ENCODE measurements at regions not wholly inside any gene's neighbourhood (a gene's known extent, or its start where the extent isn't known, plus 50 kb on each side); places are given as distances from the start of the nearest gene placed in this dataset.
A peak's percentile ranks its signal among the peaks of the same experiment; 100 is the strongest.

- H4K20me1 ChIP-seq (ENCODE audit: insufficient read depth, low read length), result no peaks in the 10 kb centered on the region
- H3K4me3 ChIP-seq (replicated peaks in 1 of 3; ENCODE audit: insufficient read depth in 1 of 3, low read depth in 2 of 3, low read length in 3 of 3), result no peak overlapping the region
- ChIA-PET CTCF (ENCODE audit: low intra/inter-chr PET ratio, low total read pairs) (no interaction called here), POLR2A (no interaction called here)
- H2AFZ ChIP-seq (ENCODE audit: low read length), result no peak overlapping the region
- in situ Hi-C loops (cut with HindIII; ENCODE audit: extremely low pct_ligation_motif_present, low pct_unique_long_range_greater_than_20kb), result no loop called here
- no peak for FAIRE-seq
- intact Hi-C loops (cut with micrococcal nuclease; ENCODE audit: unreplicated experiment), result no loop called here
- BruUV-seq (replicated peaks), result no TSS peak
- no peak for DNase-seq (ENCODE audit: low spot score)
- no peaks in the 10 kb centered on the region for H3K79me2 ChIP-seq (ENCODE audit: insufficient read depth, low read length)
- no peaks in the 10 kb centered on the region for H3K4me1 ChIP-seq (ENCODE audit: insufficient read depth, low read length)
- H3K36me3 ChIP-seq (replicated peaks in 1 of 2; ENCODE audit: control insufficient read depth in 1 of 2, insufficient read depth in 2 of 2, low read length in 2 of 2), result no peaks in the 10 kb centered on the region
- H3K27me3 ChIP-seq (ENCODE audit: control insufficient read depth in 1 of 2, insufficient read depth in 2 of 2, low read length in 2 of 2), result no peaks in the 10 kb centered on the region
- no peak for TF ChIP-seq ZNF343 (CRISPR knock-in tag; IDR thresholded peaks at IDR 0.05)
- TF ChIP-seq JDP2 (CRISPR knock-in tag; IDR thresholded peaks at IDR 0.05; ENCODE audit: borderline replicate concordance), result no peak
- peak; percentile 57 for TF ChIP-seq MAFF (IDR thresholded peaks at IDR 0.05; ENCODE audit: low read depth, low read length)
- TF ChIP-seq SOX13 (IDR thresholded peaks at IDR 0.05), result no peak
- no peak for TF ChIP-seq SOX13 (CRISPR knock-in tag; conservative IDR thresholded peaks at IDR 0.05 in 1 of 2, IDR thresholded peaks at IDR 0.05 in 1 of 2)
- peak; percentile 38 to 66; a peak in 3 of 4 replicates for TF ChIP-seq MAFK (conservative IDR thresholded peaks at IDR 0.05 in 1 of 2, IDR thresholded peaks at IDR 0.05 in 1 of 2; ENCODE audit: low read length in 2 of 2)
- no peaks in the 10 kb centered on the region for H3K9me3 ChIP-seq (ENCODE audit: low read length)
- no peak overlapping the region for H3K27ac ChIP-seq (ENCODE audit: extremely low read length, insufficient read depth, low read length)
- no peak for ATAC-seq
- H3K4me2 ChIP-seq (ENCODE audit: low read depth, low read length), result no peak overlapping the region
- H3K9ac ChIP-seq (ENCODE audit: insufficient read depth, low read depth, low read length), result no peak overlapping the region
- WGBS (ENCODE audit: low lambda C conversion rate), result 0% methylated on average over 1 of the region's 1 CpG
Observed at GRCh38 chr1:118753976-118754375, 234.2 kb downstream of the TBX15 start.

GRCh38 chr1:118751166-118751565 lies 237.0 kb downstream of the TBX15 start:
- Histone ChIP-seq H2AFZ (ENCODE audit: low read length) (no peak overlapping the region), H4K20me1 (ENCODE audit: insufficient read depth, low read length) (no peaks in the 10 kb centered on the region), H3K36me3 (replicated peaks in 1 of 2; ENCODE audit: control insufficient read depth in 1 of 2, insufficient read depth in 2 of 2, low read length in 2 of 2) (no peaks in the 10 kb centered on the region), H3K9me3 (ENCODE audit: low read length) (no peaks in the 10 kb centered on the region), H3K27me3 (ENCODE audit: control insufficient read depth in 1 of 2, insufficient read depth in 2 of 2, low read length in 2 of 2) (no peaks in the 10 kb centered on the region), H3K4me3 (replicated peaks in 1 of 3; ENCODE audit: insufficient read depth in 1 of 3, low read depth in 2 of 3, low read length in 3 of 3) (no peak overlapping the region), H3K27ac (ENCODE audit: extremely low read length, insufficient read depth, low read length) (no peak overlapping the region), H3K9ac (ENCODE audit: insufficient read depth, low read depth, low read length) (no peak overlapping the region), H3K79me2 (ENCODE audit: insufficient read depth, low read length) (no peaks in the 10 kb centered on the region), H3K4me1 (ENCODE audit: insufficient read depth, low read length) (no peaks in the 10 kb centered on the region), H3K4me2 (ENCODE audit: low read depth, low read length) (no peak overlapping the region)
- no TSS peak for BruUV-seq (replicated peaks)
- in situ Hi-C loops (cut with HindIII; ENCODE audit: extremely low pct_ligation_motif_present, low pct_unique_long_range_greater_than_20kb) (no loop called here), intact Hi-C loops (cut with micrococcal nuclease; ENCODE audit: unreplicated experiment) (no loop called here)
- ATAC-seq (no peak), DNase-seq (ENCODE audit: low spot score) (no peak), FAIRE-seq (no peak)
- CTCF ChIA-PET (ENCODE audit: low intra/inter-chr PET ratio, low total read pairs), result no interaction called here
- POLR2A ChIA-PET, result no interaction called here
- no peak for TF ChIP-seq ZNF703 (CRISPR knock-in tag; IDR thresholded peaks at IDR 0.05; ENCODE audit: borderline replicate concordance)
- TF ChIP-seq ZSCAN12 (CRISPR knock-in tag; IDR thresholded peaks at IDR 0.05), result no peak
- TF ChIP-seq FIP1L1 (IDR thresholded peaks at IDR 0.05; ENCODE audit: borderline replicate concordance, insufficient read depth, low read depth, low read length), result no peak
- no peak for TF ChIP-seq MEIS2 (CRISPR knock-in tag; IDR thresholded peaks at IDR 0.05)
- no peak for TF ChIP-seq FOXP4 (CRISPR knock-in tag; IDR thresholded peaks at IDR 0.05)
- no peak for TF ChIP-seq ELF4 (CRISPR knock-in tag; IDR thresholded peaks at IDR 0.05; ENCODE audit: borderline replicate concordance)
- TF ChIP-seq JUND (CRISPR knock-in tag; IDR thresholded peaks at IDR 0.05), result no peak
- TF ChIP-seq EEA1 (CRISPR knock-in tag; IDR thresholded peaks at IDR 0.05; ENCODE audit: borderline replicate concordance), result no peak
- TF ChIP-seq DPF2 (CRISPR knock-in tag; IDR thresholded peaks at IDR 0.05; ENCODE audit: borderline replicate concordance, low read depth), result no peak
- no peak for TF ChIP-seq ETV5 (CRISPR knock-in tag; IDR thresholded peaks at IDR 0.05; ENCODE audit: borderline replicate concordance)
- no peak for TF ChIP-seq POLR2AphosphoS2 (IDR thresholded peaks at IDR 0.05; ENCODE audit: low read depth, low read length)
- TF ChIP-seq NCOR1 (IDR thresholded peaks at IDR 0.05; ENCODE audit: borderline replicate concordance, low read length), result no peak
- TF ChIP-seq KAT7 (CRISPR knock-in tag; IDR thresholded peaks at IDR 0.05; ENCODE audit: borderline replicate concordance), result no peak
- no peak for TF ChIP-seq KDM6A (CRISPR knock-in tag; IDR thresholded peaks at IDR 0.05; ENCODE audit: low read depth)
- TF ChIP-seq REXO4 (CRISPR knock-in tag; IDR thresholded peaks at IDR 0.05; ENCODE audit: borderline replicate concordance), result no peak
